B cell (primary cell): ENCODE measurements at regions not wholly inside any gene's neighbourhood (a gene's known extent, or its start where the extent isn't known, plus 50 kb on each side); places are given as distances from the start of the nearest gene placed in this dataset.

Source experiments
- ATAC-seq: fragments of 200-7000 bp; cut with Tn5 transposase; one replicate; pipeline ENCODE4 v1.10.0; 2021; ENCODE audit warnings: low read depth, mild to moderate bottlenecking, moderate number of reproducible peaks, moderate library complexity
- CTCF ChIA-PET: fragments of 350-600 bp; sonication (Branson Sonifier 250); formaldehyde crosslinking; loops from one replicate; lab custom pipeline; 2021; ENCODE audit warnings: antibody characterized with exemption, inconsistent platforms; lab: Charles Lee
- POLR2A ChIA-PET: fragments of 350-600 bp; sonication (Branson Sonifier 250); formaldehyde crosslinking; loops from one replicate; lab custom pipeline; 2021; ENCODE audit warnings: antibody characterized with exemption; lab: Charles Lee
- DNase-seq: peaks from one replicate; pipeline ENCODE4 v3.0.0; 2013
- H2AFZ ChIP-seq: 2 replicates; pipeline ENCODE4 v1.6.1; 2012; ENCODE audit warnings: mild to moderate bottlenecking, low read depth, low read length; ENCODE audit not compliant: insufficient read depth, poor library complexity, severe bottlenecking
- H3K27ac ChIP-seq, 2 donors: 1 replicate in 1 of 2; 2 replicates in 1 of 2; pipeline ENCODE4 v1.5.1; 2012 to 2013; ENCODE audit warnings: low read length in 2 of 2, mild to moderate bottlenecking in 2 of 2, moderate library complexity in 1 of 2
- H3K27me3 ChIP-seq, 4 experiments: fragments of 200-600 bp in 1 of 4; sonication (generic) in 1 of 4; replicated peaks in 1 of 4; 1 replicate in 2 of 4; 2 replicates in 2 of 4; pipeline versions ENCODE4 v1.6.1 to v1.7.0; 2013 to 2016; ENCODE audit warnings: low read length in 3 of 4, mild to moderate bottlenecking in 2 of 4, mixed read lengths in 1 of 4, moderate library complexity in 1 of 4; ENCODE audit not compliant: insufficient read depth in 4 of 4, control insufficient read depth in 3 of 4; ENCODE audit errors: control extremely low read depth in 1 of 4
- H3K36me3 ChIP-seq, 2 experiments: replicated peaks in 1 of 2; 1 replicate in 1 of 2; 2 replicates in 1 of 2; pipeline versions ENCODE4 v1.6.1 to v1.7.1; 2013; ENCODE audit warnings: low read length in 1 of 2; ENCODE audit not compliant: insufficient read depth in 2 of 2, control insufficient read depth in 1 of 2; ENCODE audit errors: control extremely low read depth in 1 of 2, extremely low read depth in 1 of 2
- H3K4me1 ChIP-seq, 2 donors: fragments of 200-600 bp in 1 of 2; sonication (generic) in 1 of 2; 1 replicate in 1 of 2; 2 replicates in 1 of 2; pipeline versions ENCODE4 v1.5.1 to v1.6.1; 2013 to 2017; ENCODE audit warnings: low read length in 2 of 2; ENCODE audit not compliant: control insufficient read depth in 2 of 2, insufficient read depth in 2 of 2
- H3K4me2 ChIP-seq: replicated peaks from 2 replicates; pipeline ENCODE3; 2012; ENCODE audit warnings: mild to moderate bottlenecking, low read depth, low read length; ENCODE audit not compliant: poor library complexity, severe bottlenecking
- H3K4me3 ChIP-seq, 5 experiments: fragments of 200-600 bp in 1 of 5; sonication (generic) in 1 of 5; 1 replicate in 3 of 5; 2 replicates in 2 of 5; pipeline versions ENCODE4 v1.5.1 to v1.7.0; 2011 to 2016; ENCODE audit warnings: low read length in 4 of 5, mild to moderate bottlenecking in 4 of 5, low read depth in 2 of 5, control low read depth in 1 of 5, moderate library complexity in 1 of 5; ENCODE audit not compliant: insufficient read depth in 1 of 5; ENCODE audit errors: control extremely low read depth in 1 of 5, extremely low read depth in 1 of 5
- H3K79me2 ChIP-seq: fragments of 200-600 bp; sonication (generic); one replicate; pipeline ENCODE4 v1.6.0; 2016; ENCODE audit warnings: low read length; ENCODE audit not compliant: control insufficient read depth, insufficient read depth
- H3K9ac ChIP-seq: fragments of 200-600 bp; sonication (generic); 2 replicates; pipeline ENCODE4 v1.6.1; 2017; ENCODE audit warnings: mild to moderate bottlenecking, low read length, moderate library complexity
- H3K9me3 ChIP-seq, 3 donors: one replicate each; pipeline versions ENCODE4 v1.6.1 to v1.7.1; 2013; ENCODE audit warnings: low read length in 2 of 3; ENCODE audit not compliant: control insufficient read depth in 2 of 3, insufficient read depth in 1 of 3; ENCODE audit errors: control extremely low read depth in 1 of 3
- H4K20me1 ChIP-seq: 2 replicates; pipeline ENCODE4 v1.6.0; 2012; ENCODE audit warnings: mild to moderate bottlenecking, low read length; ENCODE audit not compliant: insufficient read depth, control insufficient read depth, poor library complexity, severe bottlenecking
- H3K27ac Mint-ChIP-seq: one replicate; pipeline ENCODE4 v1.8.0; 2021; ENCODE audit warnings: mixed read lengths
- H3K27me3 Mint-ChIP-seq: one replicate; pipeline ENCODE4 v1.8.0; 2021; ENCODE audit warnings: mixed read lengths
- H3K4me1 Mint-ChIP-seq: one replicate; pipeline ENCODE4 v1.8.0; 2021; ENCODE audit warnings: mixed read lengths
- H3K4me3 Mint-ChIP-seq: one replicate; pipeline ENCODE4 v1.8.0; 2021; ENCODE audit warnings: mixed read lengths
- H3K9me3 Mint-ChIP-seq: one replicate; pipeline ENCODE4 v1.8.0; 2022; ENCODE audit warnings: mixed read lengths; ENCODE audit not compliant: insufficient read depth
- EZH2 ChIP-seq: IDR thresholded peaks from 2 replicates; pipeline ENCODE4 v1.6.1; 2012; ENCODE audit warnings: borderline replicate concordance, low read depth, mild to moderate bottlenecking, moderate library complexity, low read length; ENCODE audit not compliant: insufficient read depth, poor library complexity, severe bottlenecking
- WGBS: methylation state at CpG from one replicate; pipeline ENCODE4 v1.1.5; 2013; ENCODE audit warnings: missing lambda C conversion rate; ENCODE audit not compliant: insufficient coverage; 5-methylcytosine and 5-hydroxymethylcytosine counted together
- intact Hi-C: fragments of 100-400 bp; cut with micrococcal nuclease; formaldehyde crosslinking; loops from one replicate; pipeline ENCODE4 v1.10.0; 2022
- TF ChIP-seq, protein P1 (sequence below): fragments of 200-600 bp; IDR thresholded peaks from one replicate; pipeline ENCODE4 v1.8.0; 2022; ENCODE audit warnings: antibody characterized with exemption, mild to moderate bottlenecking

- Mint-ChIP-seq H3K9me3 (no peaks in the 10 kb centered on the region), H3K4me3 (no peak overlapping the region), H3K4me1 (no peaks in the 10 kb centered on the region), H3K27me3 (peaks cover 5% of the 10 kb centered on the region), H3K27ac (no peak overlapping the region)
- no peaks in the 10 kb centered on the region for H3K79me2 ChIP-seq
- no peaks in the 10 kb centered on the region for H4K20me1 ChIP-seq
- H3K36me3 ChIP-seq = no peaks in the 10 kb centered on the region
- H3K27ac ChIP-seq = no peak overlapping the region
- no peak overlapping the region for H3K4me2 ChIP-seq
- POLR2A ChIA-PET = no interaction called here
- H2AFZ ChIP-seq = no peak overlapping the region
- H3K9ac ChIP-seq = no peak overlapping the region
- H3K4me3 ChIP-seq = no peak overlapping the region
- intact Hi-C loops = no loop called here
- peaks cover 0 to 3% (median 0%) of the 10 kb centered on the region in 3 donors for H3K9me3 ChIP-seq
- peaks cover 0 to 2% (median 0%) of the 10 kb centered on the region in 4 experiments for H3K27me3 ChIP-seq
- DNase-seq (no peak), ATAC-seq (no peak)
- CTCF ChIA-PET = no interaction called here
- WGBS = 60% methylated on average over 4 of the region's 5 CpGs
- no peaks in the 10 kb centered on the region for H3K4me1 ChIP-seq
- TF ChIP-seq, protein P1, sequence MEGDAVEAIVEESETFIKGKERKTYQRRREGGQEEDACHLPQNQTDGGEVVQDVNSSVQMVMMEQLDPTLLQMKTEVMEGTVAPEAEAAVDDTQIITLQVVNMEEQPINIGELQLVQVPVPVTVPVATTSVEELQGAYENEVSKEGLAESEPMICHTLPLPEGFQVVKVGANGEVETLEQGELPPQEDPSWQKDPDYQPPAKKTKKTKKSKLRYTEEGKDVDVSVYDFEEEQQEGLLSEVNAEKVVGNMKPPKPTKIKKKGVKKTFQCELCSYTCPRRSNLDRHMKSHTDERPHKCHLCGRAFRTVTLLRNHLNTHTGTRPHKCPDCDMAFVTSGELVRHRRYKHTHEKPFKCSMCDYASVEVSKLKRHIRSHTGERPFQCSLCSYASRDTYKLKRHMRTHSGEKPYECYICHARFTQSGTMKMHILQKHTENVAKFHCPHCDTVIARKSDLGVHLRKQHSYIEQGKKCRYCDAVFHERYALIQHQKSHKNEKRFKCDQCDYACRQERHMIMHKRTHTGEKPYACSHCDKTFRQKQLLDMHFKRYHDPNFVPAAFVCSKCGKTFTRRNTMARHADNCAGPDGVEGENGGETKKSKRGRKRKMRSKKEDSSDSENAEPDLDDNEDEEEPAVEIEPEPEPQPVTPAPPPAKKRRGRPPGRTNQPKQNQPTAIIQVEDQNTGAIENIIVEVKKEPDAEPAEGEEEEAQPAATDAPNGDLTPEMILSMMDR = no peak
- TF ChIP-seq EZH2 = no peak
Measured at GRCh38 chr11:116233561-116233960, 539.2 kb downstream of the BUD13 start.

DNA sequence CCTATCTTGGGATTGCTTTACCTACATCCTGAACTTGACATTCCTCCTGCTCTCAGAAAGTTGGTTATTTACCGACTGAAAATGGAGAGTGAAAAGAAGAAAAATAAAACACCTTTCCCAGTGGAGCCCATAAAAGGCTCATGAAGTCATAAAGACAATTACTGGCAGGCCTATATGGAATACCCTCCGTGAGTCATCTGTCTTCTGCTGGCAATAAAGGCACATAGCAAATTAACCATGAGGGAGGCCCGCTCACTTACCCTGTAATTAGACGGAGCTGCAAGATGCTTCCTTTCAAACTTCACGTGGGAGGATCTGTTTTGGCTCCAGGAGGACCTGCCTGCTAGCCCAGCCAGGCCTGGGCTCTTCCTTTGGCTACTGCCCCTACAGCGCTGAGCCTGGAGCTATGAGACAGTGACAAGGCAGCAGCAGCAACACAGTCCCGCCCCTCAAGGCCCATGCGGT lies 540.4 kb downstream of the BUD13 start:
- Histone ChIP-seq H3K4me1 (no peaks in the 10 kb centered on the region), H3K9ac (no peak overlapping the region), H3K27ac (no peak overlapping the region), H3K4me2 (no peak overlapping the region), H3K36me3 (no peaks in the 10 kb centered on the region), H2AFZ (no peak overlapping the region), H3K27me3 (peaks cover 0 to 4% (median 1%) of the 10 kb centered on the region in 4 experiments), H3K79me2 (no peaks in the 10 kb centered on the region), H3K4me3 (no peak overlapping the region), H3K9me3 (no peaks in the 10 kb centered on the region), H4K20me1 (no peaks in the 10 kb centered on the region)
- ChIA-PET POLR2A (no interaction called here), CTCF (no interaction called here)
- TF ChIP-seq, protein P1 = no peak
- TF ChIP-seq EZH2 = no peak
- Mint-ChIP-seq H3K9me3 (no peaks in the 10 kb centered on the region), H3K27me3 (peaks cover 11% of the 10 kb centered on the region), H3K4me3 (no peak overlapping the region), H3K27ac (no peak overlapping the region), H3K4me1 (no peaks in the 10 kb centered on the region)
- DNase-seq (no peak), ATAC-seq (no peak)
- intact Hi-C loops = no loop called here
- WGBS = 60% methylated on average over 7 of the region's 8 CpGs
